ENCODE measurements at regions not wholly inside any gene's neighbourhood (a gene's known extent, or its start where the extent isn't known, plus 50 kb on each side); places are given as distances from the start of the nearest gene placed in this dataset.

DNA sequence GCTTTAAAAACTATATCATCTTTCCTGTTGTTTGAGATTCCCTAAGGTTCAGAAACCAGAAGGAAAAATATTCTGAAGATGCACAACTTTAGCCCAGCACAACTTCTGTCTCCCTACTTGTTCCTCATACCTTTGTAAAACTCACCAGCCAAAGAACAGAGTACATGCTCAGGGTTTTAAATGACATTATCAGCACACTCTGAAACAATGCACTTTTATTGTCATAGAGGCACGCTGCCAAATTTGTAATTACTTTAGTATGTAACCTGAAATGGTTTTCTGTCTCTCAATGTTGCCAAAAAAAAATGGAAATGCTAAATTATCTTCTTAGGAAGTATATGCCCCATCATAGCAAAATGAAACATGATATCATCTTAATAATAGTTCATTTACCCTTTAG, 383.6 kb upstream of the CDH6 start:
- Mint-ChIP-seq H3K4me1 (ENCODE audit: low read depth) (no peaks in the 10 kb centered on the region), H3K27ac (no peak overlapping the region), H3K4me3 (no peak overlapping the region), H3K36me3 (ENCODE audit: low read depth) (no peaks in the 10 kb centered on the region), H3K27me3 (ENCODE audit: insufficient read depth) (peaks cover 3% of the 10 kb centered on the region; the same call in 1 of the 2 replicates), H3K9me3 (peaks cover 18% of the 10 kb centered on the region)
- DNase-seq: no peak
- TF ChIP-seq, protein P1, sequence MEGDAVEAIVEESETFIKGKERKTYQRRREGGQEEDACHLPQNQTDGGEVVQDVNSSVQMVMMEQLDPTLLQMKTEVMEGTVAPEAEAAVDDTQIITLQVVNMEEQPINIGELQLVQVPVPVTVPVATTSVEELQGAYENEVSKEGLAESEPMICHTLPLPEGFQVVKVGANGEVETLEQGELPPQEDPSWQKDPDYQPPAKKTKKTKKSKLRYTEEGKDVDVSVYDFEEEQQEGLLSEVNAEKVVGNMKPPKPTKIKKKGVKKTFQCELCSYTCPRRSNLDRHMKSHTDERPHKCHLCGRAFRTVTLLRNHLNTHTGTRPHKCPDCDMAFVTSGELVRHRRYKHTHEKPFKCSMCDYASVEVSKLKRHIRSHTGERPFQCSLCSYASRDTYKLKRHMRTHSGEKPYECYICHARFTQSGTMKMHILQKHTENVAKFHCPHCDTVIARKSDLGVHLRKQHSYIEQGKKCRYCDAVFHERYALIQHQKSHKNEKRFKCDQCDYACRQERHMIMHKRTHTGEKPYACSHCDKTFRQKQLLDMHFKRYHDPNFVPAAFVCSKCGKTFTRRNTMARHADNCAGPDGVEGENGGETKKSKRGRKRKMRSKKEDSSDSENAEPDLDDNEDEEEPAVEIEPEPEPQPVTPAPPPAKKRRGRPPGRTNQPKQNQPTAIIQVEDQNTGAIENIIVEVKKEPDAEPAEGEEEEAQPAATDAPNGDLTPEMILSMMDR (IDR thresholded peaks at IDR 0.05): no peak

- H3K4me1 Mint-ChIP-seq (ENCODE audit: low read depth): no peaks in the 10 kb centered on the region
- no peak for DNase-seq
- H3K27me3 Mint-ChIP-seq (ENCODE audit: insufficient read depth): peaks cover 3% of the 10 kb centered on the region; the same call in 1 of the 2 replicates
- H3K9me3 Mint-ChIP-seq: peaks cover 22% of the 10 kb centered on the region
- H3K4me3 Mint-ChIP-seq: no peak overlapping the region
- no peaks in the 10 kb centered on the region for H3K36me3 Mint-ChIP-seq (ENCODE audit: low read depth)
- H3K27ac Mint-ChIP-seq: no peak overlapping the region
- TF ChIP-seq, protein P1 (IDR thresholded peaks at IDR 0.05): no peak
Measured at GRCh38 chr5:30808996-30809395, 384.5 kb upstream of the CDH6 start.

GRCh38 chr5:30804739-30805505, 388.6 kb upstream of the CDH6 start:
- Mint-ChIP-seq H3K4me3 (no peak overlapping the region), H3K9me3 (peaks cover 21% of the 10 kb centered on the region), H3K36me3 (ENCODE audit: low read depth) (no peaks in the 10 kb centered on the region), H3K27me3 (ENCODE audit: insufficient read depth) (peaks cover 3% of the 10 kb centered on the region; the same call in 1 of the 2 replicates), H3K27ac (no peak overlapping the region), H3K4me1 (ENCODE audit: low read depth) (no peaks in the 10 kb centered on the region; the same call in 1 of the 2 replicates)
- TF ChIP-seq, protein P1 (IDR thresholded peaks at IDR 0.05): no peak
- no peak for DNase-seq

GRCh38 chr5:30802961-30803705, 390.4 kb upstream of the CDH6 start:
- TF ChIP-seq, protein P1 (IDR thresholded peaks at IDR 0.05): no peak
- Mint-ChIP-seq H3K27ac (no peak overlapping the region), H3K4me1 (ENCODE audit: low read depth) (no peaks in the 10 kb centered on the region; the same call in 1 of the 2 replicates), H3K4me3 (no peak overlapping the region), H3K9me3 (peaks cover 17% of the 10 kb centered on the region), H3K36me3 (ENCODE audit: low read depth) (no peaks in the 10 kb centered on the region), H3K27me3 (ENCODE audit: insufficient read depth) (peaks cover 3% of the 10 kb centered on the region; the same call in 1 of the 2 replicates)
- DNase-seq: no peak

GRCh38 chr5:30781643-30782042, 411.8 kb upstream of the CDH6 start:
- Mint-ChIP-seq H3K27ac (no peak overlapping the region), H3K4me1 (ENCODE audit: low read depth) (no peaks in the 10 kb centered on the region), H3K36me3 (ENCODE audit: low read depth) (no peaks in the 10 kb centered on the region), H3K27me3 (ENCODE audit: insufficient read depth) (no peaks in the 10 kb centered on the region; the same call in 1 of the 2 replicates), H3K9me3 (peaks cover 18% of the 10 kb centered on the region; the same call in 1 of the 2 replicates), H3K4me3 (no peak overlapping the region)
- TF ChIP-seq, protein P1 (IDR thresholded peaks at IDR 0.05): no peak
- DNase-seq: no peak
